Caco-2 (cell line): ENCODE measurements at regions not wholly inside any gene's neighbourhood (a gene's known extent, or its start where the extent isn't known, plus 50 kb on each side); places are given as distances from the start of the nearest gene placed in this dataset.

Source experiments
- BruUV-seq: library from RNA; stranded (reverse); fragments of 400-500 nt; replicated peaks from 2 replicates; lab custom pipeline; 2021; lab: Mats Ljungman, UMichigan
- CTCF ChIA-PET: fragments of 300-600 bp; sonication (Branson Sonifier 250); formaldehyde crosslinking; loops from one replicate; lab custom pipeline; 2022; ENCODE audit warnings: antibody characterized with exemption; lab: Charles Lee
- POLR2A ChIA-PET: fragments of 300-600 bp; sonication (Branson Sonifier 250); formaldehyde crosslinking; loops from one replicate; lab custom pipeline; 2022; ENCODE audit warnings: antibody characterized with exemption; lab: Charles Lee
- DNase-seq, 2 experiments: peaks; one replicate each; pipeline versions ENCODE4 v3.0.0 to v3.0.0-alpha.2; 2020 to 2022
- H3K27me3 ChIP-seq: replicated peaks from 2 replicates; pipeline ENCODE4 v1.6.0; 2011; ENCODE audit warnings: low read length; ENCODE audit not compliant: control insufficient read depth, insufficient read depth
- H3K36me3 ChIP-seq: 2 replicates; pipeline ENCODE4 v1.5.1; 2011; ENCODE audit warnings: low read length; ENCODE audit not compliant: control insufficient read depth, insufficient read depth
- H3K4me1 ChIP-seq: fragments of 250-450 bp; sonication (Bioruptor Pico); 2 replicates; pipeline ENCODE4 v1.5.1; 2020; ENCODE audit warnings: mild to moderate bottlenecking
- H3K4me3 ChIP-seq: 2 replicates; pipeline ENCODE4 v1.5.1; 2011; ENCODE audit warnings: low read depth, mild to moderate bottlenecking, control low read depth, low read length
- H3K9me3 ChIP-seq: fragments of 250-450 bp; sonication (Bioruptor Pico); 2 replicates; pipeline ENCODE4 v1.5.1; 2020; ENCODE audit warnings: mild to moderate bottlenecking, moderate library complexity
- H3K27ac Mint-ChIP-seq: one replicate; pipeline ENCODE4 v1.8.0; 2022; ENCODE audit warnings: mixed read lengths; ENCODE audit not compliant: unreplicated experiment
- H3K27me3 Mint-ChIP-seq: one replicate; pipeline ENCODE4 v1.8.0; 2022; ENCODE audit warnings: mixed read lengths; ENCODE audit not compliant: insufficient read depth, unreplicated experiment
- H3K36me3 Mint-ChIP-seq: one replicate; pipeline ENCODE4 v1.8.0; 2022; ENCODE audit warnings: mild to moderate bottlenecking, mixed read lengths; ENCODE audit not compliant: insufficient read depth, unreplicated experiment
- H3K4me1 Mint-ChIP-seq: one replicate; pipeline ENCODE4 v1.8.0; 2022; ENCODE audit warnings: low read depth, mixed read lengths; ENCODE audit not compliant: unreplicated experiment
- H3K4me3 Mint-ChIP-seq: one replicate; pipeline ENCODE4 v1.8.0; 2022; ENCODE audit warnings: mild to moderate bottlenecking, moderate library complexity, mixed read lengths; ENCODE audit not compliant: unreplicated experiment
- H3K9me3 Mint-ChIP-seq: one replicate; pipeline ENCODE4 v1.8.0; 2022; ENCODE audit warnings: mixed read lengths; ENCODE audit not compliant: unreplicated experiment
- intact Hi-C: fragments of 100-400 bp; cut with micrococcal nuclease; formaldehyde crosslinking; loops from one replicate; pipeline ENCODE4 v1.10.0; 2022; ENCODE audit not compliant: unreplicated experiment
- TF ChIP-seq, protein P1 (sequence below), 2 experiments: fragments of 200-600 bp in 1 of 2; IDR thresholded peaks; 1 replicate in 1 of 2; 2 replicates in 1 of 2; pipeline versions ENCODE4 v1.5.1 to v1.8.0; 2011 to 2022; ENCODE audit warnings: antibody characterized with exemption in 1 of 2, control low read depth in 1 of 2, inconsistent platforms in 1 of 2, low read depth in 1 of 2, low read length in 1 of 2, mild to moderate bottlenecking in 1 of 2, moderate library complexity in 1 of 2; ENCODE audit not compliant: insufficient read depth in 1 of 2, severe bottlenecking in 1 of 2, unreplicated experiment in 1 of 2

DNA sequence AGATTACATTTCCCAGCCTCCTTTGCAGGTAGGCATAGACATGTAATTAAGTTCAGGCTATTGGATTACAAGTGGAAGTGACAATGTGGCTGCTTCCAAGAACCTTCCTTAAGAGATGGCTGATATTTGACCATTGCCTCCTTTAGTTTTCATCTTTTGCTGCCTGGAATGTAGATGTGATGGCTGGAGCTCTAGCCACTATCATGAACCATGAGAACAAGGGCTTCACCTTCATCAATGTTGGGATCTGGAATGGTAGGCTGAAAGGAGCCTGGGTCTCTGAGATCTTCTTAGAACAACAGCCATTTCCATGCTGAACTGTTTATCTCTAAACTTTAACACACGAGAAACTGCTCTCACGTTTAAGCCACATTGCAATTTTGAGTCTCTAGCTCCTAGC is 158.7 kb upstream of the ATP6AP2 start:
- no TSS peak for BruUV-seq
- H3K4me1 Mint-ChIP-seq: no peaks in the 10 kb centered on the region
- Histone ChIP-seq H3K27me3 (no peaks in the 10 kb centered on the region), H3K36me3 (no peaks in the 10 kb centered on the region), H3K9me3 (no peaks in the 10 kb centered on the region), H3K4me3 (no peak overlapping the region), H3K4me1 (no peaks in the 10 kb centered on the region)
- CTCF ChIA-PET: no interaction called here
- H3K27me3 Mint-ChIP-seq: no peaks in the 10 kb centered on the region
- no peak overlapping the region for H3K27ac Mint-ChIP-seq
- POLR2A ChIA-PET: no interaction called here
- TF ChIP-seq, protein P1, sequence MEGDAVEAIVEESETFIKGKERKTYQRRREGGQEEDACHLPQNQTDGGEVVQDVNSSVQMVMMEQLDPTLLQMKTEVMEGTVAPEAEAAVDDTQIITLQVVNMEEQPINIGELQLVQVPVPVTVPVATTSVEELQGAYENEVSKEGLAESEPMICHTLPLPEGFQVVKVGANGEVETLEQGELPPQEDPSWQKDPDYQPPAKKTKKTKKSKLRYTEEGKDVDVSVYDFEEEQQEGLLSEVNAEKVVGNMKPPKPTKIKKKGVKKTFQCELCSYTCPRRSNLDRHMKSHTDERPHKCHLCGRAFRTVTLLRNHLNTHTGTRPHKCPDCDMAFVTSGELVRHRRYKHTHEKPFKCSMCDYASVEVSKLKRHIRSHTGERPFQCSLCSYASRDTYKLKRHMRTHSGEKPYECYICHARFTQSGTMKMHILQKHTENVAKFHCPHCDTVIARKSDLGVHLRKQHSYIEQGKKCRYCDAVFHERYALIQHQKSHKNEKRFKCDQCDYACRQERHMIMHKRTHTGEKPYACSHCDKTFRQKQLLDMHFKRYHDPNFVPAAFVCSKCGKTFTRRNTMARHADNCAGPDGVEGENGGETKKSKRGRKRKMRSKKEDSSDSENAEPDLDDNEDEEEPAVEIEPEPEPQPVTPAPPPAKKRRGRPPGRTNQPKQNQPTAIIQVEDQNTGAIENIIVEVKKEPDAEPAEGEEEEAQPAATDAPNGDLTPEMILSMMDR (IDR thresholded peaks at IDR 0.05; ENCODE audit: insufficient read depth in 1 of 2, low read depth in 1 of 2, low read length in 1 of 2, severe bottlenecking in 1 of 2, unreplicated experiment in 1 of 2): no peak
- no peaks in the 10 kb centered on the region for H3K9me3 Mint-ChIP-seq
- intact Hi-C loops: no loop called here
- DNase-seq: no peak
- H3K36me3 Mint-ChIP-seq: no peaks in the 10 kb centered on the region
- no peak overlapping the region for H3K4me3 Mint-ChIP-seq

DNA sequence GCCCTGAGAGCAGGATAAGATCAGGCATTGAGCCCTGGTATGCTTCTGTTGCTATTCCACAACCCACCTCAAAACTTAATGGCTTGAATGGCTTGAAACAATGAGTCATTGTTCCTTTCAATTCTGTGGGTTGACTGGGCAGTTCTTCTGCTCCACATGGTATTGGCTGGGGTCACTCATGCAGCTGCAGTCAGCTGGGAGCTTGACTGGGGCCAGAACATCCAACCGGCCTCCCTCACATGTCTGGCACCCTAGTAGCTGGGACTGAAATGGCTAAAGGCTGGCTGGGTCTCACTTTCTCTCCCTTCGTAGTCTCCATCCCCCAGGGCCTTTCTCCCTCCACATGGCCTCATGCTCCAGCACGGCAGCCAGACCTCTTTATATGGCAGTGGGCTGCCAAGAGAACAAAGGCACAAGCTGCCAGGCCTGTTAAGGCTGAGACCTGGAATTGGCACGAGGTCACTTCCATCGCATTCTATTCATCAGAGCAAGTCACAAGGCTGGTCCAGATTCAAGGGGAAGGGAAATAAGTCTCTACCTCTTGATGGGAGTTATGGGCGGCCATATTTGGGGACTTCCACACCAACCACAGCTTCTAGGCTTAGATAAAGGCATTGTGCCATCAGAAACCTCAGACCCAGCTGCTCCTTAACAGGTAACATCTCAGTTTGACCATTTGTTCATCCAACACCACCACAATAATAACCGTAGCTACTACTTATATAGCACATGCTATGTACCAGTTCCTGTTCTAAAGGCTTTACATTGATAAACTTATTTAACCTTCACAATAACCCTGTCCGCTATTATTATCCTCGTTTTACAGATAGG is 159.7 kb upstream of the ATP6AP2 start:
- Mint-ChIP-seq H3K27me3 (no peaks in the 10 kb centered on the region), H3K27ac (no peak overlapping the region), H3K4me3 (no peak overlapping the region), H3K4me1 (no peaks in the 10 kb centered on the region), H3K36me3 (no peaks in the 10 kb centered on the region), H3K9me3 (no peaks in the 10 kb centered on the region)
- Histone ChIP-seq H3K4me1 (no peaks in the 10 kb centered on the region), H3K27me3 (no peaks in the 10 kb centered on the region), H3K9me3 (no peaks in the 10 kb centered on the region), H3K4me3 (no peak overlapping the region), H3K36me3 (no peaks in the 10 kb centered on the region)
- TF ChIP-seq, protein P1 (IDR thresholded peaks at IDR 0.05; ENCODE audit: insufficient read depth in 1 of 2, low read depth in 1 of 2, low read length in 1 of 2, severe bottlenecking in 1 of 2, unreplicated experiment in 1 of 2): no peak
- DNase-seq: no peak
- intact Hi-C loops: no loop called here
- BruUV-seq: no TSS peak
- ChIA-PET CTCF (no interaction called here), POLR2A (no interaction called here)

DNA sequence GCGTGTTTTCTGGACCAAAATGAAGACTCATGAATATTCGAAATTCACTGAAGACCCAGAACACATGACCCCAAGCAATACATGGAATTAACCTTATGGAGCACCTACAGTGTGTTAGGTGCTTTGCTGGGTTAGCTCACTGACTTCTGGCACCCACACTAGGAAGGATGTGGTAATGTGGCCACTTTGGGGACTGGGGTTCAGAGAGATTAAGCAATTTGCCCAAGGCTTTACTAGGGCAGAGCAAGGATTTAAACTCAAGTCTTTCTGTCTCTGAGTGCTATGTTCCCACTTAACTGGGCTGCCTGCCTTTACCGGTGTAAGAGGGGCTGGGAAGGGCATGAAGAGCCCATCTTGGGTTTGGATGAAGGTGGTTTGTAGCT is 162.0 kb upstream of the ATP6AP2 start:
- H3K36me3 Mint-ChIP-seq: no peaks in the 10 kb centered on the region
- no peaks in the 10 kb centered on the region for H3K9me3 Mint-ChIP-seq
- no peaks in the 10 kb centered on the region for H3K4me1 Mint-ChIP-seq
- H3K4me3 Mint-ChIP-seq: no peak overlapping the region
- intact Hi-C loops: no loop called here
- ChIA-PET CTCF (no interaction called here), POLR2A (no interaction called here)
- Histone ChIP-seq H3K36me3 (no peaks in the 10 kb centered on the region), H3K4me3 (no peak overlapping the region), H3K4me1 (no peaks in the 10 kb centered on the region), H3K9me3 (no peaks in the 10 kb centered on the region), H3K27me3 (no peaks in the 10 kb centered on the region)
- DNase-seq: no peak
- no peaks in the 10 kb centered on the region for H3K27me3 Mint-ChIP-seq
- H3K27ac Mint-ChIP-seq: no peak overlapping the region
- BruUV-seq: no TSS peak
- TF ChIP-seq, protein P1 (IDR thresholded peaks at IDR 0.05; ENCODE audit: insufficient read depth in 1 of 2, low read depth in 1 of 2, low read length in 1 of 2, severe bottlenecking in 1 of 2, unreplicated experiment in 1 of 2): no peak
